Cerebellar cortex (tissue), 1 donor: ENCODE measurements at regions not wholly inside any gene's neighbourhood (a gene's known extent, or its start where the extent isn't known, plus 50 kb on each side); places are given as distances from the start of the nearest gene placed in this dataset.
A peak's percentile ranks its signal among the peaks of the same experiment; 100 is the strongest.

Experiments used
- DNase-seq: peaks from one replicate; pipeline ENCODE4 v3.0.0-alpha.2; 2015; ENCODE audit warnings: low spot score

DNA sequence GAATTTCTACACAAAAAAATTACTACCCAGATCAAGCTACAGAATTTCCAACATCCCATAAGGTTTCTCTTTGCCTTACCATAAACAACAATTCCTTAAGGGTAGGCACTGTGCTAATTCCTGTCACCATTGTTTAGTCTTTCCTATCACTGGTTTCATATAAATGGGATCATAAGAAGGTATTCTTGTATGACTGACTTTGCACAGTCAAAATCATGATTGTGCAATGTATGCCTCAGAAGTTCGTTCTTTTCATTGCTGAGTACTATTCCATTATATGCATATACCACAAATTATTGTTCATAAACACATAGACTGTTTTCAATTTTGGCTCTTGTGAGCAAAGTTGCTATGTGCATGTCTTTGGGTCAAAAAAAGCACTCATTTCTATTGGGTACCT is 611.6 kb upstream of the CADM1 start:
- no peak for DNase-seq

DNA sequence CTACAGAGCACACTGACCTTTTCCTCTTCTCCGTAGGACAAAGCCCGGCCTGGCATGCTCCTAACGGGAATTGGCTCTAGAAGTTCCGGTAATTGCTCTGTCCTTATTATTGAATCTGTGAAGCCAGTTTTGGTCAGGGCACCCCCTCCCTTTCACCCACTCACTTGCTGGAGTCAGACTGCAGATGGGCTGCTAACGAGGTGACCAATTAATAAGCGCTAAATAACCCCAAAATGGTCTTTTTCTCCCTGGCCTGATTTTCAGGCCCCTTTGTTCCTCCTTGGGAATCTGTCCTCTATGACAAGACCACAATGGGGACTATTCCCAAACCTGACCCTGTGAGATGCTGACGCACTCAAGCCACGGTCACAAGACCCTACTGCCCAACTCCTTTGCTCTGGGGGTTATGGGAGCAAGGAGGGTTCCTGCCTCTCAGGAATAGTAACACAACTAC is 610.0 kb upstream of the CADM1 start:
- DNase-seq, result no peak

DNA sequence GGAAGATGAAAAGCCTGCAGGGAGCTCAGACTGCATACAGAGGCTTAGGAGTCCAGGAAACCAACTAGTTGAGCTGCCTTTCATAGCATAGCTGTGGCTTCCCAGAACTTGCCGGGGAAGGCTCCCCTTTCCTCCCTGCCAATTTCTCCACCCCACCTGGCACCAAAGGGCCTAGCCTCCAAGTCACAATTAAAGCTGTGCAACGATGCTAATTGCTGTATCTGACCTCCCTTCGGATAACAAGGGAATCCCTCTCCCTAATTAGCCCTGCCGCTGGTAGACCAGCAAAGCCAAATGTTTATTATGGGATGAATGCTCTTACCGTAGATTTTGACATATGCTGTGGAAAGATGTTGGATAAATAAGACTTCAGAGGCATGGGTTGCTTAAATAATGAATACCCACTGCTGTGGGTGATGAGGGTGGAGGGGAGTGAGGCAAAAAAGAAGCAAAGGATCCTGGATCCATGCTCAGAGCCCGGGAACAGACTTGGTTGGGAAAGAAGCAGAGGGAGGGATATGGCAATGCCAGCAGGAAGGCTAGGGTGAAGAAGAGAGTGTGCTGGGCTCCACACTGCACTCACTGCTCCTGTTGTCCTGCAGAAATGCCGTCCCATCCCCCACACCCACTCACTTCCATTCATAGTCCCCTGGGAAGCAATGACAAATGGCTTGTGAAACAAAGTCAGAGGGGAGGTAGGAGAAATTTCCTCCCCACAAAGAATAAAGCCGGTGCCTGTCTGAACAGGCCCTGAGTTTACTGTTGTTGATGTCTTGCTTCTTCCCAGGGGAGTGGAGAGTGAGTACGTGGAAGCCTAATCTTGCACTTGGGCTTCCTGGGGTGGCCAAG is 608.1 kb upstream of the CADM1 start:
- no peak for DNase-seq

DNA sequence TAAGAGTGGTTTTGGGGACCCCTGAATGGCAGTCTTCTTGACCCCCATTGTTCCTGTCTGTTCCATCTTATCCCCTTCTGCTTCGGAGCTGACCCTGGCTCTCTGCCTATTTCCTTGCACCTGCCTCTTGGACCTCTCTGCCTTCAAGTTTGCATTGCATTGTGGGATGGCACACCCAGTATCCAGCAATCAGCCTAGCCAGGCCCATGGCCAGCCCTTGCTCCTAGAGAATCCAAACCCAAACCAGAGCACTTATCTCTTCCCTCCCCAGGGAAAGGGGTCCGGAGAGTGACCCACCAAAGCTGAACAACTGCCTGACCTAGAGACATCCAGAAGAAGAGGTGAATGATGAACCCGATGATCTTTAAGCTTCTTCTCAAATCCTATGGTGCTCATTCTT is 607.3 kb upstream of the CADM1 start:
- no peak for DNase-seq

DNA sequence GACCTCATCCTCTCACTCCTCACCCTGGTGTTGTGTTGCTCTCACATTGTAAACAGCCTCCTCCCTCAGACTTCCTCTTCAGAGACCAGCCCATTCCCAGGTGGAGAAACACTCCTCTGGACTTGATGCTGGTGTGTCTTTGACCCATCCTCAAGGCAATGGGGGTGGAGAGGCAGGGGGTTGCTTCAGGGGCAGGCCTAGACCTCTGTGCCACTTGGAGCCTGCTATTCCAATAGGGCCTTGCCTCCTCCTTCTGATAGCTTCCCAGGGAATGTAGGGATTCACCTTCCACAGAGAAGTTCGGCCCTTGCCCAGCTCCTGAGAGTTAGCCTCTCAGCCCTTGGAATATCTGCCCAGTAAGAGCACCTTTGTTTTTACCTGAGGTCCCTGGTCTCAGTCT is 606.6 kb upstream of the CADM1 start:
- no peak for DNase-seq

DNA sequence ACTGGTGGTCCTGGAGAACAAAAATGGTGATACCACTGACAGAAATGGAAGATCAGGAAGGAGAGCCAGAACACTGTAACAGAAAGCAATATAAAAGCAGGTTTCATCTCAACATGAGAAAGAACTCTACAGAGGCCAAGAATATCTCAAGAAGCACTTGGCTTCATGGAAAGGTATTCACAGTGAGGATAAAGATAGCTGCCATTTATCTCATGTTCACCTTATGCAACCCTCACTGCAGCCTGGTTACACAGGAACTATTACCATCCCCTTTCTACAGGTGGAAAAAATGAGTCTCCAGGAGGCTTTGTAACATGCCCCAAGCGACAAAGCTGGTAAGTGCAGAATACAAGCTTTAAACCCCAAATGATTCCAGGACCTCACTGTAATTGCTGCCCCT is 606.1 kb upstream of the CADM1 start:
- DNase-seq, result no peak

DNA sequence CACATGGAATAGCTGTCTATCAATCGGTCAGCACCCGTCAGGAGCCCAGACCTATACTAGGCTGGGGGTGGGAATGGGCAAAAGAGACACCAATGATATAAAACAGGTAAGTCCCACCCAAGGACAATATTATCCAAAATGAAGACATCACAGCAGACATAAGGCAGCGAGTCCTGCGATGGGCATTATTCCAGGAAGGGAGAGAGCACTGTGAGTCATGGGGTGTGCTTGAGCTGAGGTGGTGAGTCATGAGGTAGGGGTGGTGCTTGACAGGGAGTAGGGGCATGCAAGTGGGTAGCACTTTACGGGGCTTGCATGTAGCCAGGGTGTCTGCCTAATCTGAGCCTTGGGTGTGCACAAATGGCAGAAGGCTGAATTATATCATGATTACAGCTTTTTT is 605.0 kb upstream of the CADM1 start:
- DNase-seq, result no peak

DNA sequence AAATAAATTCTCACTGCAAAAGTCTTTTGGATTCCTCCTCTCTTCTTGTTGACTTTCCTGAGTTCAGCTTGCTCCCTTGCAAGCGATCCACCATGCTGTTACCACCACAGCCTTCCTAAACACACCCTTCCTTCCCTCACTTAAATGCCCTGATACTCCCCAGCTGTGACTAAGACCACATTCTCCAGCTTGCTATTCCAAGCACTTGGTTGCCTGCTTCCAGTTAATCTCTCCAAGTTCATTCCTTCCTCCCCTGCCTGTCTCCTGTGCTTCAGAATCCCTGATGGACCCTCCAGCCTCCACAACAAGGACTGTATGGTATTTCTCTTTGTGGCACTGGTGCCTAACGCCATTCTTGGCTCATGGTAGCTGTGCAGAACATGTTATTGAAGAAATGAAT is 603.9 kb upstream of the CADM1 start:
- no peak for DNase-seq

DNA sequence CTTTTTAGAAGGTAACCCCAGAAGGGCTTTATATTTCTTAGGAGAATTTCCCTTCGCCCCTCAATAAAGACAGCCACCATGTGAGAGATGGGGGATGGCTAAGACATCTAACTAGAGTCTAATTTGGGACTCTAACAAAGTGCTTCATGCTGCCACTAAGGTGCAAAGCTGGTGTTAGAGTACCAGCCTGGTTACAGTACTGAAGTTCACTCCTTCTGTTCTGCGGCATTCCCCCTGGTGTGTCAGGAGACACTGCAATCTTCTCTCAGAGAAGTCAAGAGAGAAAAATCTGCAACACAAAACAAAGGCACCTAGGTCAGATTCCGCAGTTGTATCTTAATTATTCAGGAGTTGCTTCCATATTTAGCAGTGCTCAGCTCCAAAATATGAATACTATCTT is 603.0 kb upstream of the CADM1 start:
- DNase-seq, result no peak

DNA sequence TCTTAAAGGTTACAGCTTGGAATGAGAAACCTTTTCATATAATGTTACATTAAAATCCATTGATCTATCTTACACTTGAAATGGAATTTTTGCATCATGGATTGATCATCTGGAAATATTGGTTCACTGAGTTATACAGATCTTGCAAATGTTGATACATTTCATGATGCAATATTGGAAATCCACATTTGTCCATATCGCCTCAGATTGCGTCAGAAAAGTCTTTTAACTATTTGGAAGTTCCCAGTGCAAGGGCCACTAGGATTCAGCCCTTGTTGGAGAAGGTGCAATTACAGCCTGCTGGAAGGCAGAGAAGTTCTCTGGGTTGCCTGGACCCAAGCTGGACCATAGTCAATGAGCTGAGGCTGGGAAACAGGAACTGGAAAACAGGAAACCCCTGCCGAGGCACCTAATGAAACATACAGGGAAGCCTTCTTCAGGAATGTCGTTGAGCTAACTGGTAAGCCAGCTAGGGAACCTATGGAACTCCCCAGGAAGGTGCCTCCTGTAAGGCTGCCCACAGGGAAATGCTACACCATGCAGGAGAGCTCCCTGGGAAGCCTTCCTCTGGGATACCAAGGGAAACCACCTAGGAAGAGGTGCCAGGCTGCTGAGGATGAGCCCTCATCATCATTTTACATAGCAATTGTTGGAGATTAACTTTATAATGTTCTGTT is 600.4 kb upstream of the CADM1 start:
- DNase-seq, result no peak

DNA sequence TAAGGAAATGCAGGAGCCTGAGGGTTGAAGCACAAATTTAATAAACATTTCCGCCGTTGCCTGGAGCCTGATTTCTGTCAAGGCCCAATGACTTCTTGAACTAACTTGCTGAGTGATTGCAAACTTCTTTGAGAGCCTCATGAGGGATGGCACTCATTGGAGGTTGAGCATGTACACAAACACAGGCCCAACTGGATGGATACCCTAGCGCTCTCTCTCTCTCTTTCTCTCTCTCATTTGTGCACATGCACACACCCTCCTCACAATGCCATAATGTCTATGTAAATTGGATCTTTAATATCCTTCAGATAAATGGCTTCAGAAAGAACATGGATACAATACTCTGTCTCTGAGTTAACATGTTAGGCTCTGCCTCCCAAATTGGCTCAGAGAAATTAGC is 597.7 kb upstream of the CADM1 start:
- DNase-seq, result no peak

DNA sequence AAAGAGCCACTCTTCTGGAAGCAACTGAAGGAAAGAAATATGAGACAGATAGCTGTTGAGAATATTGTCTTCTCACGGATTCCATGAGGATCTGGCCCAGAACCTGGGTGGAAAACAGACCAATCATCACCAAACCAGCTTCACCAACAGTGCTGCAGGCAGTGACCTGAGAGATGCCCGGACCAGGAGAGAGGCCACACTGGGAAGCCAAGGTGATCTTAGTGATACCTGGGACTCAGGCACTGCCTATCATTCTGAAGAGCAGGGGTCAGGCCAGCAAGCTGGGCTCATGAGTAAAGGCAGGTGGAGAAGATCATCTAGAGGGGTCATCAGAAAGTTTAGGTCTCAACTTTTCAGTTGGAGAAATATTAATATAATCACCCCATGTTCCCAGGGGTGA is 595.8 kb upstream of the CADM1 start:
- DNase-seq, result no peak

DNA sequence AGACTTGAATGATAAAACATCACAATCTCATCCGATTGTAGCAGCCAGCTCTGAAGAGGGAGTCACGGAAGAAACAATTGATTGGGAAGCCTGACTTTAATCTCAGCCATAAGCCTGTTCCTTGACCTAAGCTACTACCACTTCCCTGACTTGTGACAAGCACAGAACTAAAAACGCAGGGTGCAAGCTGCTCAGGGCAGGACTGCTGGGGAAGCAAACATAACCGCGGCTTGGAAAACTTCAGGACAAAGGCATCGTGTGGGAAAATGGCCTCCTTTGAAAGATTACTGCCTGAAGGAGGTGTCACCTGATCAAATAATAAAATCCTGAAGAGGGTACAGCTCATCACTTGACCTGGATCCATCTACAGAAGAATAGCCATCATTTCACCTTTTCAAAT is 595.3 kb upstream of the CADM1 start:
- no peak for DNase-seq

DNA sequence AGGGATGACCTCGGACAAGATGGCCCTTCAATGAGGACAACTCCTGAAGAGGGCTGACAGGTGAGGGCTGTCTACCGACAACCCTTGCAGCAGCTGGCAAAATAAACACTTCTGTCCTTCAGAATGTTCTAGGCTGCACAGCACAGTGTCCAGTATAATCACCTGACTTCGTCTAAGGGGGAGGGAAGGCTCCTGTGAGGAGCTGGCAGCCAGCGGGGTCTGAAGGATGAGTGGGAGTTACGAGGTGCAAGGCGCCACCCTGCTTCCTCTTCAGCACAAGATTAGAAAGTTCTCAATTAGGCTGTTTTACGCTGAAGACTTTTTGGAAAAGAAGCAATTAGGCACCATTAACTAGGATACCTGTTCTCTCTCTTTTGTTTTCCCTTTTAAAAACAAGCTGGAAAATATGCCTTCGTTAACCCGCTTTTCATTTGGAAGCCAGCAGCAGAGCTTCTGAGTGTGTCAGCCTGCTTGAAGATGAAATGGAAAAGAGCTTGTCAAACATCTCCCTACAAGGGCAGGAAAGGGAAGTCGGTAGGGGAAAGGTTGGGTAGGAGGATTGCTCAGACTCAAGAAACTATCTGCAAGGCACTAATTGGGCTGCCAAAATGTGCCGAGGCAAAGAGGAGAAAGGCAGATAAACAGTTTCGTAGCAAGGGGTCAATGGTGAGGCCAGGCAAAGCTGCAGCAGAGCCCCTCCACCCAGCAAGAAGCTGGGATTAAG is 592.2 kb upstream of the CADM1 start:
- no peak for DNase-seq

DNA sequence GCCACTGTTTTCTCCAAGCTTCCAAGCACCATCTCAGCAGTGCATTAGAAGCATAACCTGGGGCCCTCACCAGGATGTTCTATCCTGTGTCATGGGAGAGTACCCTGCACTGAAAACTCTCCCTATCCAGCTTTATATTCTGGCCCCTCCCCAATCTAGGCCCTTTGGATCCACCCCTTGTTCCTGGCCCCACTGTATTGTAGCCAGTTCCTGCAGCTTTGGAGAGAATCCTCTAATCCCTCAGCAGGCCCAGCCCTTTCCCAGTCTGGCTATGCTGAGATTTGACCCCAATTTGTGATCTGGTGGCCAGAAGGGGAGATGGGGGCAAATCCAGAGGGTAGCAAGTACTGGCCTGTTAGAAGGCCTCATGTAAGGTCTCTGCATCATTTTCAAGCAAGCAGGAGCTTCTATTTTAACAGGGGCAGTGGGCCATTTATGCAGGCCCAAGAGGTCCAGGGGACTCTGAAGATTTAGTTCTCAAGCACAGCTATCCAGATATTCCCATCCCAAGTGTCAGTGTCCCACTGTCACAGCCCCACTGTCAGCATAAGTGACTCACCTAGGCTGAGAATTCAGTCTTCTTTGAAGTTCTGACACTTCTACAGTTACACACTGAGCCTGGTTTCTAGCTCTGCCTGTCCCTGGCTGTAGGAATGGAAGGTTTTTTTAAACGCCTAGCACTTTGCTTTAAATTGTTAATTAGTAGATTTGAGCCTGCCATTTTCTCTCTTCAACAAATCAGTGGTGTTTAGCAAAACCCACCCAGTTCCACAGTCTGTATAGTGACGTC is 589.5 kb upstream of the CADM1 start:
- DNase-seq, result peak; percentile 59

DNA sequence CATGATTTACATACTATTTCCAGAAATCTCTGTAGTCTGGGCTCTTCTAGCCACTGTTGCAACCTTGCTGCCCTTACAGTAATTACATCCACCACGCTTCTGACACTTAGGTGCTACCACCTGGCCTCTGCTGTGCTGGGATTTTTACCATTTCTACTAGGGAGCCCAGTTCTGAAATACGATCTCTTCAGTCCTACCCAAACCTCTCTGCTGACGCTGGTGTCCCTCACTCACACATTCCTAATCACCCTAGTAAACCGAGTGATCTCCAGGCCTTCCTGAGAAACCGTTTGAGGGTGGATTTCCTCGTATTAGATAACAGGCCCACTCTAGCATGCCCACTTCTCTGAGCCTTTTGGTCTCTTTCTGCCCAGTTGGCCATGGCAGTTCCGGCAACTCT is 588.9 kb upstream of the CADM1 start:
- DNase-seq, result no peak

DNA sequence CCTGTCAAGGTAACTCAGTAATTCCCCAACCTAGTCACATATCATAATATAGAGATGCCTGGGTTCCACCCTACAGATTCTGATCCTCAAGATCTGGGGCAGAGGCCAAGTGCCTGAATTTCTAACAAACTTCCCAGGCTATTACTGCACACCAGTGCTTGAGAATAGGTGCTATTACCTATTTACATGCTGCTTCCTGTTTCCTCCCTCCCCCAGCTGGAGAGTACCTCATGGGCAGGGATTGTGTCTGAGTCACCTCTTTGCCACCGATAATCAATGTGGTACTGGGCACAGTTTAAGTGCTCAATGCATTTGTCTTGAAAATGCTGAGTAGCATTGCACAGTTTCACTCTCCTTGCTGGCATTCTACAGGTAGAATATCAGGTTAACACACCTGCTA is 582.2 kb upstream of the CADM1 start:
- DNase-seq, result no peak

DNA sequence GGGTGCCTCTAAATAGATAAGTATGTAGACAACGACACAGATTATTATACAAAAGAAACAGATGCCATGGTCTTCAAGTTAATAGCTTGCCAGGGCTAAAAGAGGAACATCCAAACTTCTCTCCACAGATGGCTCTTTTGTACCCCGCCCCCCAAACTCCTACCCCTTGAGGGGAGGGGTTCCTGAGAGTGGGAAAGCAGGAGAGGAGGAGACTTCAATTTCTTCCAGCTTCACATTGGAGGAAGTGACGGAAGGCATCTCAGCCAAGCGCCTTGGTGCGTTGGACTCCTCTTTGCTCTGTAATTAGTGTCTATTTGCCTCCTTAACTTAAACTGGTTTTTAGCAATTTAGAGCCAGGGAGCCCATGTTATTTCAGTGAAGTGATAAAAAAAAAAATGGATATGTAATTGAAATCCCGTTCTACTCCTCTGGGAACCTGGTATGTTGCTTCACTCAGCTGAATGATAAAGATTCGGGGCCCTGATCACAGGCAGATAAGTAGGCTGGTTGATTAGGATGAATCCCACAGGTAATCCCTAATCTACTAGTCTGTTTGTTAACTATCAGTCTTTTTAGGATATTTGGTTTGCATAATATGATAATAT is 580.9 kb upstream of the CADM1 start:
- no peak for DNase-seq

DNA sequence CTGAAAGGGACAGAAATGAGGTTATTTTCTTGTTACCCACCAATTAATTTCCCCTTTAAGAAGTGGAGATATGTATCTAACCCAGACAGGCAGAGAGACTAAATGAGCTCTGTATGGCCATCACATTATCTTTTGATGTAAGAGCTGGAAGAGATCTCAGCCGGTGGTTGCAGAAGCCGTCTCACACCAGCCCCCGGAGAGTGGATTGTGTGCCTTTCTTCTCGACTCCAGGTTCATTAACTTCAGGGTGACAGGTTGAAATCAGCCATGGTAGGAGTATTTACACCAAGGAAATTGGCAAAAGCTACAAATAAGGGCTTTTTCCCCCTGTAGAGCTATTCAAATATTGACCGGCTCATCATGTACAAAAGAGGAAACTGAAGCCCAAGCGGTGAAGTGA is 580.3 kb upstream of the CADM1 start:
- DNase-seq, result no peak

DNA sequence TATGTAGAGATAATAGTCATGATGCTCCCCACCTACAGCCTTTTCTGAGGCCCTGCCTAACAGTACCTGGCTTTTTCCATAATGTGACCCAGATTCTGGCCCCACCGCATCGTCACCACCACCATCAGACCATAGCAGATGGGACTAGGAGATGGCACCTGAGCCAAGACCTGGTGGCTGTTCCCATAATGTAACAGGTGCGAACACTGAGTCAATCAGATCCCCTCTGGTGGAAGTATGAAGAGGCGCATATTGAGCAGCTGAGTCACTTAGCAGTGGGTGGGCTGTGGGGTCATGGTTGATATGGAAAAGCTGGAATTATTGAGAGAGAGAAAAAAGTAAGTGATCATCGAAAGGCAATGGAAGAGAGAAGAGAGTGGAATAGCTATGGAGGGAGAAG is 578.0 kb upstream of the CADM1 start:
- peak; percentile 91 for DNase-seq

DNA sequence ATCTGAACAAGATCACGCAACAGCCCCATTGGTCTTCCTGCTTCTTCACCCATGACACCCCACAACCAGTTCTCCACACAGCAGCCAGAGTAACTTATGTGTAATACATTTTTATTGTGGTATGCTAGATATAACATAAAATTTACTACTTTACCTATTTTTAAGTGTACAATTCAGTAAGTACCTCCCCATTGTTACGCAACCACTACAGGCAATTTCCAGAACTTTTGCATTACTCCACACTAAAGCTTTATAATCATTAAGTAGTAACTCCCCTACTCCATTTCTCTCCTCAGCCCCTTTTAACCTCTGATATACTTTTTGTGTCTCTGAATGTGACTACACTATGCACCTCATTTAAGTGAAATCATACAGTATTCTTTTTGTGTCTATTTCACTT is 575.4 kb upstream of the CADM1 start:
- DNase-seq, result no peak

DNA sequence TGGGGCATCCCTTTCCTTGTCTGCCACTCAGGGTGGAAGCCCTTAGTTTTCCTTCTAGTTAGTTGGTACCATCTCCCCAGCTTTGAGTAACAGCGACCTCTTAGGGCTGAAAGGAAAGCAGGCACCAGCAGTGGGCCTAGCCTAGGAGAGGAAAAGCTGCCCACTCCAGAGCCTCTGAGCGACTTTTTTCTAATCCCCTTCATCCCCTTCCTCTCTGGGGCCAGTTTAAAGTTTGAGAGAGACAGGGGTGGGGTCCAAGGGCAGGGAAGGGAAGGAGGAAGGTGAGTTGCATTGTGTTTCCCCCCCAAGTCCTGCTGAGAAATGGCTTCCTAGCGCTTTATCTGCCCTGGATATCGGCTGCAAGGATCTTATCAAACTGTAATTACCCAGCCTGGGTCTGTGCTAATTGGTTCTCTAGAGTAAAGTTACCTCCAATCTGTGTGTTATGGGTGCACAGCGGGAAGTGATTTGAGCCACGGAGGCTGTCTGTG is 573.9 kb upstream of the CADM1 start:
- no peak for DNase-seq
